ENCODE measurements at regions not wholly inside any gene's neighbourhood (a gene's known extent, or its start where the extent isn't known, plus 50 kb on each side); places are given as distances from the start of the nearest gene placed in this dataset.

GRCh38 chr9:89793124-89793495 lies 188.3 kb downstream of the GADD45G start:
- no peak for DNase-seq (ENCODE audit: low read depth)

- DNase-seq (ENCODE audit: low read depth): no peak
Measured at GRCh38 chr9:89793551-89793950, 188.7 kb downstream of the GADD45G start.

- no peak for DNase-seq (ENCODE audit: low read depth)
Measured at GRCh38 chr9:89794918-89795317, 190.1 kb downstream of the GADD45G start.

GRCh38 chr9:89795538-89796195 lies 190.9 kb downstream of the GADD45G start:
- no peak for DNase-seq (ENCODE audit: low read depth)

GRCh38 chr9:89796606-89797005 lies 191.8 kb downstream of the GADD45G start:
- no peak for DNase-seq (ENCODE audit: low read depth)

GRCh38 chr9:89797255-89797654 lies 192.4 kb downstream of the GADD45G start:
- no peak for DNase-seq (ENCODE audit: low read depth)

- DNase-seq (ENCODE audit: low read depth): no peak
Measured at GRCh38 chr9:89797937-89798455, 193.2 kb downstream of the GADD45G start.

GRCh38 chr9:89798547-89799120 lies 193.8 kb downstream of the GADD45G start:
- no peak for DNase-seq (ENCODE audit: low read depth)

GRCh38 chr9:89799221-89799620 lies 194.4 kb downstream of the GADD45G start:
- no peak for DNase-seq (ENCODE audit: low read depth)

- no peak for DNase-seq (ENCODE audit: low read depth)
Measured at GRCh38 chr9:89799766-89800165, 195.0 kb downstream of the GADD45G start.

GRCh38 chr9:89801341-89801740 lies 196.5 kb downstream of the GADD45G start:
- DNase-seq (ENCODE audit: low read depth): no peak

GRCh38 chr9:89801742-89802670 lies 197.2 kb downstream of the GADD45G start:
- DNase-seq (ENCODE audit: low read depth): no peak

- no peak for DNase-seq (ENCODE audit: low read depth)
Measured at GRCh38 chr9:89802781-89803355, 198.1 kb downstream of the GADD45G start.

GRCh38 chr9:89803403-89803802 lies 198.6 kb downstream of the GADD45G start:
- DNase-seq (ENCODE audit: low read depth): no peak

GRCh38 chr9:89804766-89805531 lies 200.1 kb downstream of the GADD45G start:
- DNase-seq (ENCODE audit: low read depth): no peak

- DNase-seq (ENCODE audit: low read depth): no peak
Measured at GRCh38 chr9:89805571-89806292, 200.9 kb downstream of the GADD45G start.

GRCh38 chr9:89806371-89807100 lies 201.7 kb downstream of the GADD45G start:
- DNase-seq (ENCODE audit: low read depth): no peak

GRCh38 chr9:89807101-89807395 lies 202.2 kb downstream of the GADD45G start:
- DNase-seq (ENCODE audit: low read depth): no peak

- no peak for DNase-seq (ENCODE audit: low read depth)
Measured at GRCh38 chr9:89807682-89808075, 202.9 kb downstream of the GADD45G start.

GRCh38 chr9:89808076-89808755 lies 203.4 kb downstream of the GADD45G start:
- DNase-seq (ENCODE audit: low read depth): no peak

Data from activated T-helper 1 cell treated with Interleukin-2 at 50 U/mL for 16 hours (primary cell).